CD14-positive monocyte (primary cell): ENCODE measurements at regions not wholly inside any gene's neighbourhood (a gene's known extent, or its start where the extent isn't known, plus 50 kb on each side); places are given as distances from the start of the nearest gene placed in this dataset.

Experiments
- DNase-seq, 3 donors: peaks; one replicate each; pipeline ENCODE4 v3.0.0-alpha.2; 2011 to 2022
- H2AFZ ChIP-seq: 2 replicates; pipeline ENCODE4 v1.6.0; 2012; ENCODE audit warnings: mild to moderate bottlenecking, low read depth, low read length, inconsistent platforms; ENCODE audit not compliant: insufficient read depth, poor library complexity, severe bottlenecking
- H3K27ac ChIP-seq, 2 donors: 1 replicate in 1 of 2; 2 replicates in 1 of 2; pipeline ENCODE4 v1.5.1; 2012 to 2013; ENCODE audit warnings: low read length in 2 of 2, control low read depth in 1 of 2, inconsistent platforms in 1 of 2, low read depth in 1 of 2, mild to moderate bottlenecking in 1 of 2
- H3K27me3 ChIP-seq, 2 donors: one replicate each; pipeline versions ENCODE4 v1.6.0 to v1.6.1; 2011 to 2013; ENCODE audit warnings: low read length in 2 of 2; ENCODE audit not compliant: control insufficient read depth in 2 of 2, insufficient read depth in 2 of 2
- H3K36me3 ChIP-seq, 2 donors: replicated peaks in 1 of 2; 1 replicate in 1 of 2; 2 replicates in 1 of 2; pipeline versions ENCODE4 v1.5.1 to v1.6.1; 2012 to 2013; ENCODE audit warnings: low read length in 2 of 2, control low read depth in 1 of 2, inconsistent platforms in 1 of 2, mild to moderate bottlenecking in 1 of 2; ENCODE audit not compliant: insufficient read depth in 2 of 2, control insufficient read depth in 1 of 2
- H3K4me1 ChIP-seq, 2 donors: 1 replicate in 1 of 2; 2 replicates in 1 of 2; pipeline versions ENCODE4 v1.5.1 to v1.6.1; 2012 to 2013; ENCODE audit warnings: low read length in 2 of 2, control low read depth in 1 of 2, inconsistent platforms in 1 of 2, mild to moderate bottlenecking in 1 of 2, moderate library complexity in 1 of 2; ENCODE audit not compliant: insufficient read depth in 2 of 2, control insufficient read depth in 1 of 2
- H3K4me2 ChIP-seq: replicated peaks from 2 replicates; pipeline ENCODE3; 2012; ENCODE audit warnings: low read length, moderate library complexity, mild to moderate bottlenecking; ENCODE audit not compliant: poor library complexity, severe bottlenecking; ENCODE audit errors: extremely low read depth
- H3K4me3 ChIP-seq, 3 experiments: fragments of 200-600 bp in 1 of 3; sonication (generic) in 1 of 3; replicated peaks in 1 of 3; 1 replicate in 2 of 3; 2 replicates in 1 of 3; pipeline ENCODE4 v1.5.1; 2011 to 2013; ENCODE audit warnings: low read length in 3 of 3, mild to moderate bottlenecking in 3 of 3, control low read depth in 2 of 3, low read depth in 2 of 3, inconsistent platforms in 1 of 3, moderate library complexity in 1 of 3
- H3K79me2 ChIP-seq: 2 replicates; pipeline ENCODE4 v1.6.0; 2012; ENCODE audit warnings: mild to moderate bottlenecking, control low read depth, inconsistent platforms, low read length, moderate library complexity; ENCODE audit not compliant: insufficient read depth
- H3K9ac ChIP-seq: 2 replicates; pipeline ENCODE4 v1.6.0; 2017; ENCODE audit warnings: low read length, mild to moderate bottlenecking; ENCODE audit not compliant: insufficient read depth, poor library complexity, severe bottlenecking
- H3K9me3 ChIP-seq, 2 donors: replicated peaks in 1 of 2; 1 replicate in 1 of 2; 2 replicates in 1 of 2; pipeline versions ENCODE4 v1.5.1 to v1.6.1; 2012 to 2013; ENCODE audit warnings: low read length in 2 of 2, control low read depth in 1 of 2; ENCODE audit not compliant: control insufficient read depth in 1 of 2, insufficient read depth in 1 of 2
- H4K20me1 ChIP-seq: 2 replicates; pipeline ENCODE4 v1.6.0; 2012; ENCODE audit warnings: mild to moderate bottlenecking, low read length, control low read depth, moderate library complexity; ENCODE audit not compliant: insufficient read depth
- H3K27ac Mint-ChIP-seq, 7 donors: one replicate each; pipeline ENCODE4 v1.8.0; 2020; ENCODE audit warnings: mild to moderate bottlenecking in 7 of 7, mixed read lengths in 7 of 7, moderate library complexity in 6 of 7, inconsistent platforms in 2 of 7
- H3K27me3 Mint-ChIP-seq, 3 donors: one replicate each; pipeline ENCODE4 v1.8.0; 2021 to 2022; ENCODE audit warnings: low read depth in 3 of 3, mild to moderate bottlenecking in 3 of 3, mixed read lengths in 3 of 3, moderate library complexity in 3 of 3, inconsistent platforms in 1 of 3
- H3K36me3 Mint-ChIP-seq, 2 donors: one replicate each; pipeline ENCODE4 v1.8.0; 2020; ENCODE audit warnings: mixed read lengths in 2 of 2, inconsistent platforms in 1 of 2, mild to moderate bottlenecking in 1 of 2
- H3K4me1 Mint-ChIP-seq: one replicate; pipeline ENCODE4 v1.8.0; 2020; ENCODE audit warnings: mild to moderate bottlenecking, mixed read lengths
- H3K4me3 Mint-ChIP-seq, 2 donors: one replicate each; pipeline ENCODE4 v1.8.0; 2020; ENCODE audit warnings: mild to moderate bottlenecking in 2 of 2, mixed read lengths in 2 of 2, moderate library complexity in 1 of 2
- H3K9me3 Mint-ChIP-seq, 7 donors: one replicate each; pipeline ENCODE4 v1.8.0; 2020 to 2022; ENCODE audit warnings: mixed read lengths in 7 of 7, mild to moderate bottlenecking in 6 of 7, moderate library complexity in 6 of 7, inconsistent platforms in 2 of 7
- WGBS: methylation state at CpG from one replicate; pipeline ENCODE4 v1.1.5; 2013; ENCODE audit warnings: missing lambda C conversion rate; ENCODE audit not compliant: insufficient coverage; 5-methylcytosine and 5-hydroxymethylcytosine counted together
- intact Hi-C, 2 donors: fragments of 100-400 bp; cut with micrococcal nuclease; formaldehyde crosslinking; loops; one replicate each; pipeline versions ENCODE4 v1.15.0 to v1.15.1; 2023
- TF ChIP-seq, protein P1 (sequence below): fragments of 200-600 bp; IDR thresholded peaks from one replicate; pipeline ENCODE4 v1.8.0; 2022; ENCODE audit warnings: antibody characterized with exemption, mild to moderate bottlenecking

GRCh38 chr1:195820925-195821324, 787.3 kb downstream of the KCNT2 start:
- H4K20me1 ChIP-seq: no peaks in the 10 kb centered on the region
- no peaks in the 10 kb centered on the region for H3K79me2 ChIP-seq
- intact Hi-C loops: no loop called here
- Mint-ChIP-seq H3K9me3 (peaks cover 0 to 6% (median 2%) of the 10 kb centered on the region in 7 donors), H3K27ac (no peak overlapping the region), H3K4me1 (no peaks in the 10 kb centered on the region), H3K27me3 (no peaks in the 10 kb centered on the region), H3K36me3 (no peaks in the 10 kb centered on the region), H3K4me3 (no peak overlapping the region)
- H3K4me3 ChIP-seq: no peak overlapping the region
- H3K4me2 ChIP-seq: no peak overlapping the region
- no CpG with 5 or more reads among the region's 3 CpGs for WGBS
- no peaks in the 10 kb centered on the region for H3K36me3 ChIP-seq
- H3K27me3 ChIP-seq: no peaks in the 10 kb centered on the region
- no peak overlapping the region for H3K9ac ChIP-seq
- no peak overlapping the region for H3K27ac ChIP-seq
- H3K9me3 ChIP-seq: no peaks in the 10 kb centered on the region
- no peak overlapping the region for H2AFZ ChIP-seq
- DNase-seq: no peak
- TF ChIP-seq, protein P1, sequence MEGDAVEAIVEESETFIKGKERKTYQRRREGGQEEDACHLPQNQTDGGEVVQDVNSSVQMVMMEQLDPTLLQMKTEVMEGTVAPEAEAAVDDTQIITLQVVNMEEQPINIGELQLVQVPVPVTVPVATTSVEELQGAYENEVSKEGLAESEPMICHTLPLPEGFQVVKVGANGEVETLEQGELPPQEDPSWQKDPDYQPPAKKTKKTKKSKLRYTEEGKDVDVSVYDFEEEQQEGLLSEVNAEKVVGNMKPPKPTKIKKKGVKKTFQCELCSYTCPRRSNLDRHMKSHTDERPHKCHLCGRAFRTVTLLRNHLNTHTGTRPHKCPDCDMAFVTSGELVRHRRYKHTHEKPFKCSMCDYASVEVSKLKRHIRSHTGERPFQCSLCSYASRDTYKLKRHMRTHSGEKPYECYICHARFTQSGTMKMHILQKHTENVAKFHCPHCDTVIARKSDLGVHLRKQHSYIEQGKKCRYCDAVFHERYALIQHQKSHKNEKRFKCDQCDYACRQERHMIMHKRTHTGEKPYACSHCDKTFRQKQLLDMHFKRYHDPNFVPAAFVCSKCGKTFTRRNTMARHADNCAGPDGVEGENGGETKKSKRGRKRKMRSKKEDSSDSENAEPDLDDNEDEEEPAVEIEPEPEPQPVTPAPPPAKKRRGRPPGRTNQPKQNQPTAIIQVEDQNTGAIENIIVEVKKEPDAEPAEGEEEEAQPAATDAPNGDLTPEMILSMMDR: no peak
- no peaks in the 10 kb centered on the region for H3K4me1 ChIP-seq

DNA sequence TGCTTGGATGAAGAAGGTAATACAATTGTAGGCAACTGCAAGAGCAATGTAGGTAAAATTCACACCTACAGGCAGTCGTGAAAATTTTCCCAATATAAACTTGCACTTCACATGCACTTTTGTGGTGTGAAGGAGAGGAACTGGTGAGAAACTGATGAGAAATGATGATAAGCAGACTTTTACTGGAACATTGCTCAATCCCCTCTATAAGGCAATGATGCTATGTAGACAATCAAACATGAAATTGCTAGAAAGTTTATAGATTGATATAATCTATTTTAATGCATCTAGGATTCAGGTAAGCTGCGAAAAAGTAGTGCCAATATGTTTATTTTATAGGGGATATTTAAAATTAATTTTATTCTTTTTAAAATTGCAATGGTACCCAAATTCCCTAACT, 802.2 kb downstream of the KCNT2 start:
- Mint-ChIP-seq H3K36me3 (no peaks in the 10 kb centered on the region), H3K27ac (no peak overlapping the region), H3K4me1 (no peaks in the 10 kb centered on the region), H3K27me3 (peaks cover 0 to 2% (median 2%) of the 10 kb centered on the region in 3 donors), H3K9me3 (peaks cover 0 to 1% (median 0%) of the 10 kb centered on the region in 7 donors), H3K4me3 (no peak overlapping the region)
- DNase-seq: no peak
- Histone ChIP-seq H3K9ac (no peak overlapping the region), H4K20me1 (no peaks in the 10 kb centered on the region), H3K27ac (no peak overlapping the region), H3K27me3 (no peaks in the 10 kb centered on the region), H3K36me3 (no peaks in the 10 kb centered on the region), H3K4me3 (no peak overlapping the region), H3K4me2 (no peak overlapping the region), H3K4me1 (no peaks in the 10 kb centered on the region), H3K9me3 (no peaks in the 10 kb centered on the region), H3K79me2 (no peaks in the 10 kb centered on the region), H2AFZ (no peak overlapping the region)
- TF ChIP-seq, protein P1: no peak
- intact Hi-C loops: no loop called here
- WGBS: no CpG with 5 or more reads among the region's 2 CpGs
